DND-41 (cell line): ENCODE measurements at regions not wholly inside any gene's neighbourhood (a gene's known extent, or its start where the extent isn't known, plus 50 kb on each side); places are given as distances from the start of the nearest gene placed in this dataset.

Experiments
- CTCF ChIP-seq: IDR thresholded peaks from 2 replicates; pipeline ENCODE4 v1.5.1; 2012; ENCODE audit warnings: borderline replicate concordance, low read length, moderate library complexity, mild to moderate bottlenecking; ENCODE audit not compliant: poor library complexity, severe bottlenecking; ENCODE audit errors: extremely low read depth
- EZH2 ChIP-seq: IDR thresholded peaks from 3 replicates; pipeline ENCODE4 v1.6.1; 2012; ENCODE audit warnings: borderline replicate concordance, low read depth, mild to moderate bottlenecking, moderate library complexity, low read length, inconsistent platforms; ENCODE audit not compliant: severe bottlenecking

- TF ChIP-seq CTCF (no peak), EZH2 (no peak)
Observed at GRCh38 chr3:28994161-28994905, 286.5 kb upstream of the RBMS3 start.
